ENCODE measurements at regions not wholly inside any gene's neighbourhood (a gene's known extent, or its start where the extent isn't known, plus 50 kb on each side); places are given as distances from the start of the nearest gene placed in this dataset.

- TF ChIP-seq POLR2A (IDR thresholded peaks at IDR 0.05; ENCODE audit: low read length) (no peak), GATA1 (IDR thresholded peaks at IDR 0.05; ENCODE audit: low read depth, low read length) (no peak)
Observed at GRCh38 chr2:166568409-166568808, 74.4 kb upstream of the SCN7A start.
